ENCODE measurements at regions not wholly inside any gene's neighbourhood (a gene's known extent, or its start where the extent isn't known, plus 50 kb on each side); places are given as distances from the start of the nearest gene placed in this dataset.

DNA sequence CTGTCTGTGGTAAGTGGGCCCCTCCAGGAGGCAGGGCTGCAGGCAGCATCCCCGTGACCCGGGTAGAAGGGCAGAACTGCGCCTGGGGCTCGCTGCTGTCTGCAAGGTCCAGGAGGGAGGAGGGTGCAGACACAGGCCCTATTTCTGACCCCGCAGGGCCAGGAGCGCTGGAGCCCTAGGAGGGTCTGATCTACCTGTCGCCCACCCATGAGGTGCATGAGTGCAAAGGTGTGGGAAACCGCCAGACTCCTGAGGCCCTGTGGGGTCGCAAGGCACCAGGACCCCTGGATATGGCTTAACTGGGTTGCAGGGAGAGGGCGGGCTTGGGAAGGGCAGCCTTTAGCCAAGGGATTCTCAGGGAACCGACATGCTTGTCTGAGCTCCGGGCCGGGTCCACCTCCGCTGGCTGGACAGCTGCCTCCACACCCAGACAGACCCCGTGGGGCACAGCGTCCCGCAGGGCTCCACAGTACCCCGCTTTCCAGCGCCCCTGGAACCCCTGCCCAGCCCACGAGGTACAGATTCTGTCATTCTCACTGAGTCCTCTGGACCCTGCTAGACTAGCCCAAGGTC, 72.9 kb upstream of the TSPAN11 start:
- no peak overlapping the region for H2AK5ac ChIP-seq (ENCODE audit: low read length, severe bottlenecking)
- no peak overlapping the region for H3K4me3 ChIP-seq (ENCODE audit: insufficient read depth in 1 of 2, low read depth in 1 of 2, low read length in 2 of 2)
- no peak overlapping the region for H3K23ac ChIP-seq (ENCODE audit: low read length in 2 of 2)
- no peaks in the 10 kb centered on the region for H3K36me3 ChIP-seq (ENCODE audit: control insufficient read depth in 1 of 2, insufficient read depth in 2 of 2, low read depth in 1 of 2, low read length in 2 of 2)
- no peak overlapping the region for H2BK5ac ChIP-seq (ENCODE audit: low read depth, low read length, poor library complexity, severe bottlenecking)
- H4K8ac ChIP-seq (ENCODE audit: low read length): peak overlapping the region; percentile 55
- no peak overlapping the region for H3K4ac ChIP-seq (ENCODE audit: low read depth in 1 of 2, low read length in 2 of 2)
- no peaks in the 10 kb centered on the region for H3K79me1 ChIP-seq (replicated peaks; ENCODE audit: low read length, poor library complexity, severe bottlenecking)
- 91% methylated on average over 20 of the region's 20 CpGs for WGBS
- no peak overlapping the region for H3K27ac ChIP-seq (ENCODE audit: low read length, poor library complexity, severe bottlenecking)
- H2BK120ac ChIP-seq (ENCODE audit: low read depth, low read length): no peak overlapping the region
- H2BK15ac ChIP-seq (ENCODE audit: low read depth, poor library complexity, severe bottlenecking): no peak overlapping the region
- no peak overlapping the region for H2BK12ac ChIP-seq (ENCODE audit: low read length in 2 of 2)
- H3K4me1 ChIP-seq (ENCODE audit: control insufficient read depth, insufficient read depth, low read depth, low read length): peaks cover 3% of the 10 kb centered on the region
- no peak overlapping the region for H3K14ac ChIP-seq (ENCODE audit: low read length in 2 of 2)
- H3K18ac ChIP-seq (ENCODE audit: low read depth in 1 of 2, low read length in 2 of 2): no peak overlapping the region
- peaks cover 0 to 5% of the 10 kb centered on the region in 2 experiments for H3K27me3 ChIP-seq (ENCODE audit: control insufficient read depth in 1 of 2, insufficient read depth in 1 of 2, low read length in 2 of 2)
- H3K9me3 ChIP-seq (ENCODE audit: control insufficient read depth, low read length): no peaks in the 10 kb centered on the region
- H3K4me2 ChIP-seq (ENCODE audit: low read length, poor library complexity, severe bottlenecking): no peak overlapping the region
- no peak overlapping the region for H2AFZ ChIP-seq (ENCODE audit: low read depth, low read length)
- DNase-seq: no peak
- H4K91ac ChIP-seq (ENCODE audit: low read length): no peak overlapping the region
- H3K9ac ChIP-seq (ENCODE audit: low read length): no peak overlapping the region

- Histone ChIP-seq H3K4me2 (ENCODE audit: low read length, poor library complexity, severe bottlenecking) (no peak overlapping the region), H3K4me1 (ENCODE audit: control insufficient read depth, insufficient read depth, low read depth, low read length) (peaks cover 3% of the 10 kb centered on the region), H2BK15ac (ENCODE audit: low read depth, poor library complexity, severe bottlenecking) (no peak overlapping the region), H3K9ac (ENCODE audit: low read length) (no peak overlapping the region), H2BK120ac (ENCODE audit: low read depth, low read length) (no peak overlapping the region), H3K79me1 (replicated peaks; ENCODE audit: low read length, poor library complexity, severe bottlenecking) (no peaks in the 10 kb centered on the region), H3K9me3 (ENCODE audit: control insufficient read depth, low read length) (no peaks in the 10 kb centered on the region), H2BK5ac (ENCODE audit: low read depth, low read length, poor library complexity, severe bottlenecking) (no peak overlapping the region), H3K27me3 (ENCODE audit: control insufficient read depth in 1 of 2, insufficient read depth in 1 of 2, low read length in 2 of 2) (peaks cover 0 to 3% of the 10 kb centered on the region in 2 experiments), H2AFZ (ENCODE audit: low read depth, low read length) (no peak overlapping the region), H3K23ac (ENCODE audit: low read length in 2 of 2) (no peak overlapping the region), H3K27ac (ENCODE audit: low read length, poor library complexity, severe bottlenecking) (no peak overlapping the region), H3K18ac (ENCODE audit: low read depth in 1 of 2, low read length in 2 of 2) (no peak overlapping the region), H3K4me3 (ENCODE audit: insufficient read depth in 1 of 2, low read depth in 1 of 2, low read length in 2 of 2) (no peak overlapping the region), H3K4ac (ENCODE audit: low read depth in 1 of 2, low read length in 2 of 2) (no peak overlapping the region), H2BK12ac (ENCODE audit: low read length in 2 of 2) (no peak overlapping the region), H3K14ac (ENCODE audit: low read length in 2 of 2) (no peak overlapping the region), H4K91ac (ENCODE audit: low read length) (no peak overlapping the region), H3K36me3 (ENCODE audit: control insufficient read depth in 1 of 2, insufficient read depth in 2 of 2, low read depth in 1 of 2, low read length in 2 of 2) (no peaks in the 10 kb centered on the region), H4K8ac (ENCODE audit: low read length) (no peak overlapping the region), H2AK5ac (ENCODE audit: low read length, severe bottlenecking) (no peak overlapping the region)
- 21% methylated on average over 6 of the region's 8 CpGs for WGBS
- DNase-seq: no peak
Observed at GRCh38 chr12:30850684-30851083, 75.9 kb upstream of the TSPAN11 start.

DNA sequence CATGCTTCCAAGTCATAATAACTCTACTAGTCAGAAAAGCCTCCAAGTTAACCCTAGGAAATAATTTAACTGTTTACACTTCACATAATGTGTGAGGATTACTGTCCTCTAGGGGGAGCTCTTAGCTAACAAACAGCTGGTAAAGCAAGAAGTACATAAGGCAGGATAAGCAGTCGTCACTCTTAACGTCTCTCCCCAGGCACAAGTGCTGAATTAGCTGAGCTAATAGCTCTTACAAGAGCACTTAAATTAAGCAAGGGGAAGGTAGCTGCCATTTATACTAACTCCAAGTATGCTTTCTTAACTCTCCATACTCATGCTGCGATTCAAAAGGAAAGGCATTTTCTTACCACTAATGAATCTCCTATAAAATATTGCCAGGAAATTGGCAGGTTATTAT, 79.3 kb upstream of the TSPAN11 start:
- Histone ChIP-seq H3K4ac (ENCODE audit: low read depth in 1 of 2, low read length in 2 of 2) (no peak overlapping the region), H3K9ac (ENCODE audit: low read length) (no peak overlapping the region), H2BK120ac (ENCODE audit: low read depth, low read length) (no peak overlapping the region), H2BK5ac (ENCODE audit: low read depth, low read length, poor library complexity, severe bottlenecking) (no peak overlapping the region), H2AK5ac (ENCODE audit: low read length, severe bottlenecking) (no peak overlapping the region), H3K27ac (ENCODE audit: low read length, poor library complexity, severe bottlenecking) (no peak overlapping the region), H3K27me3 (ENCODE audit: control insufficient read depth in 1 of 2, insufficient read depth in 1 of 2, low read length in 2 of 2) (no peaks in the 10 kb centered on the region), H3K14ac (ENCODE audit: low read length in 2 of 2) (no peak overlapping the region), H2BK15ac (ENCODE audit: low read depth, poor library complexity, severe bottlenecking) (no peak overlapping the region), H3K36me3 (ENCODE audit: control insufficient read depth in 1 of 2, insufficient read depth in 2 of 2, low read depth in 1 of 2, low read length in 2 of 2) (no peaks in the 10 kb centered on the region), H4K91ac (ENCODE audit: low read length) (no peak overlapping the region), H3K23ac (ENCODE audit: low read length in 2 of 2) (no peak overlapping the region), H3K18ac (ENCODE audit: low read depth in 1 of 2, low read length in 2 of 2) (no peak overlapping the region), H3K79me1 (replicated peaks; ENCODE audit: low read length, poor library complexity, severe bottlenecking) (no peaks in the 10 kb centered on the region), H3K4me2 (ENCODE audit: low read length, poor library complexity, severe bottlenecking) (no peak overlapping the region), H2BK12ac (ENCODE audit: low read length in 2 of 2) (no peak overlapping the region), H3K4me3 (ENCODE audit: insufficient read depth in 1 of 2, low read depth in 1 of 2, low read length in 2 of 2) (no peak overlapping the region), H2AFZ (ENCODE audit: low read depth, low read length) (no peak overlapping the region), H3K4me1 (ENCODE audit: control insufficient read depth, insufficient read depth, low read depth, low read length) (peaks cover 3% of the 10 kb centered on the region), H3K9me3 (ENCODE audit: control insufficient read depth, low read length) (no peaks in the 10 kb centered on the region), H4K8ac (ENCODE audit: low read length) (no peak overlapping the region)
- DNase-seq: peak; percentile 78
- 33% methylated on average over 3 of the region's 3 CpGs for WGBS

DNA sequence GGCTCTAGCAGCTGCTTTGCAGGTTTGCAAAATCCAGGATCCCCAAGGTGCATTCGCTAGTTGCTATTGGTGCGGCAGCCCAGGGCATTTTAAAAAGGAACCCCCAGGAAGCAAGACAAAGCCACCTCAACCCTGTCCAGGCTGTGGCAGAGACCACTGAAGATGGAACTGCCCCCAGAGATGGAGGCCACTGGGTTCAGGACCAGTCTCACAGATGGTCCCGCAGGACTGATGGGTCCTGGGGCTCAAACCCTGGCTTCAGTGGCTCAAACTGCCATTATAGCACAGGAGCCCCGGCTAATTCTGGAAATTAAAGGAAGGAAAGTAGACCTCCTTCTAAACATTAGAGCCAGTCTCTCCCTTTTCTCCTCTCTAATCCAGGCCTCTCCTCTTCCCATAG, 79.8 kb upstream of the TSPAN11 start:
- Histone ChIP-seq H3K27me3 (ENCODE audit: control insufficient read depth in 1 of 2, insufficient read depth in 1 of 2, low read length in 2 of 2) (no peaks in the 10 kb centered on the region), H3K18ac (ENCODE audit: low read depth in 1 of 2, low read length in 2 of 2) (no peak overlapping the region), H3K4ac (ENCODE audit: low read depth in 1 of 2, low read length in 2 of 2) (no peak overlapping the region), H3K14ac (ENCODE audit: low read length in 2 of 2) (no peak overlapping the region), H3K4me3 (ENCODE audit: insufficient read depth in 1 of 2, low read depth in 1 of 2, low read length in 2 of 2) (no peak overlapping the region), H2BK120ac (ENCODE audit: low read depth, low read length) (no peak overlapping the region), H2BK12ac (ENCODE audit: low read length in 2 of 2) (no peak overlapping the region), H3K9me3 (ENCODE audit: control insufficient read depth, low read length) (no peaks in the 10 kb centered on the region), H3K36me3 (ENCODE audit: control insufficient read depth in 1 of 2, insufficient read depth in 2 of 2, low read depth in 1 of 2, low read length in 2 of 2) (no peaks in the 10 kb centered on the region), H3K4me2 (ENCODE audit: low read length, poor library complexity, severe bottlenecking) (no peak overlapping the region), H3K4me1 (ENCODE audit: control insufficient read depth, insufficient read depth, low read depth, low read length) (peaks cover 3% of the 10 kb centered on the region), H2AK5ac (ENCODE audit: low read length, severe bottlenecking) (no peak overlapping the region), H4K91ac (ENCODE audit: low read length) (no peak overlapping the region), H2AFZ (ENCODE audit: low read depth, low read length) (no peak overlapping the region), H2BK15ac (ENCODE audit: low read depth, poor library complexity, severe bottlenecking) (no peak overlapping the region), H3K27ac (ENCODE audit: low read length, poor library complexity, severe bottlenecking) (no peak overlapping the region), H3K9ac (ENCODE audit: low read length) (no peak overlapping the region), H4K8ac (ENCODE audit: low read length) (no peak overlapping the region), H3K79me1 (replicated peaks; ENCODE audit: low read length, poor library complexity, severe bottlenecking) (no peaks in the 10 kb centered on the region), H3K23ac (ENCODE audit: low read length in 2 of 2) (no peak overlapping the region), H2BK5ac (ENCODE audit: low read depth, low read length, poor library complexity, severe bottlenecking) (no peak overlapping the region)
- WGBS: 76% methylated on average over 4 of the region's 4 CpGs
- DNase-seq: no peak
